GM13976 (cell line): ENCODE measurements at regions not wholly inside any gene's neighbourhood (a gene's known extent, or its start where the extent isn't known, plus 50 kb on each side); places are given as distances from the start of the nearest gene placed in this dataset.

Source experiments
- DNase-seq: peaks from one replicate; pipeline ENCODE4 v3.0.0; 2012; ENCODE audit warnings: low spot score
- in situ Hi-C: fragments of 300-500 bp; cut with MboI; formaldehyde crosslinking; loops from one replicate; pipeline ENCODE4 v1.12.0; 2022; ENCODE audit warnings: low sequenced_read_pairs, mixed read lengths, inconsistent platforms; ENCODE audit not compliant: unreplicated experiment
- TF ChIP-seq, protein P1 (sequence below): IDR thresholded peaks from 2 replicates; pipeline ENCODE4 v1.5.1; 2012; ENCODE audit warnings: borderline replicate concordance, mild to moderate bottlenecking; ENCODE audit not compliant: insufficient read depth; ENCODE audit errors: extremely low read depth, missing control alignments, control extremely low read depth

DNA sequence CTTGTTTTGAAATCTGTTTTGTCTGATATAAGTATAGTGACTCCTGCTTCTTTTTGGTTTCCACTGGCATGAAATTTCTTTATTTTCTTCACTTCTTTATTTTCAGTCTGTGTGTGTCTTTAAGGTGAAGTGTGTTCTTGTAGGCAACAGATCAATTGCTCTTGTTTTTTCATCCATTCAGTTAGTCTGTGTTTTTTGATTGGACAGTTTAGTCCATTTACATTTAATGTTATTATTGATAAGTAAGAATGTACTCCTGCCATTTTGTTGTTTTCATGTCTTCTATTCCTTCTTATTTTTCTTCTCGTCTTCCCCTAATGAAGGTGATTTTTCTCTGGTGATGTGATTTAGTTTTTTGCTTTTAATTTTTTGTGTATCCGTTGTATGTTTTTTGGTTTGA lies 487.7 kb upstream of the PBX1 start:
- in situ Hi-C loops: no loop called here

DNA sequence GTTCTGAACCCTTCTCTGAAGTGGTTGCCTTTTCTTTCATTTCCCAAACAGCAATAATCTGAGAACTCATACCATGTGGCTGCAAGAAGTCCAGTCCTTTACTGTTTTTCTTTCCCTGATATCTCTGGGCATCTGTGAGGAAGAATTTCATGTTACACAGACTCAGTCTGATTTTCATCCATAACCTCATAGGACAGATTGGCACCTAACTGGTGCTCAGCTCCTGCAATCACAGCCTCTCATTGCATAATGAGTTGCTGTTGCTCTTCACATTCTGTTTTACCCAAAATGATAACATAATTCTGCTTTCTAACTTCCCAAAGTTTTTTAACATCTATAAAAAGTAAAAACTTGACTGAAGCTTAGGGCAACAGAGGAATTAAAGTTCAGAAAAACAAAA lies 472.2 kb upstream of the PBX1 start:
- TF ChIP-seq, protein P1, sequence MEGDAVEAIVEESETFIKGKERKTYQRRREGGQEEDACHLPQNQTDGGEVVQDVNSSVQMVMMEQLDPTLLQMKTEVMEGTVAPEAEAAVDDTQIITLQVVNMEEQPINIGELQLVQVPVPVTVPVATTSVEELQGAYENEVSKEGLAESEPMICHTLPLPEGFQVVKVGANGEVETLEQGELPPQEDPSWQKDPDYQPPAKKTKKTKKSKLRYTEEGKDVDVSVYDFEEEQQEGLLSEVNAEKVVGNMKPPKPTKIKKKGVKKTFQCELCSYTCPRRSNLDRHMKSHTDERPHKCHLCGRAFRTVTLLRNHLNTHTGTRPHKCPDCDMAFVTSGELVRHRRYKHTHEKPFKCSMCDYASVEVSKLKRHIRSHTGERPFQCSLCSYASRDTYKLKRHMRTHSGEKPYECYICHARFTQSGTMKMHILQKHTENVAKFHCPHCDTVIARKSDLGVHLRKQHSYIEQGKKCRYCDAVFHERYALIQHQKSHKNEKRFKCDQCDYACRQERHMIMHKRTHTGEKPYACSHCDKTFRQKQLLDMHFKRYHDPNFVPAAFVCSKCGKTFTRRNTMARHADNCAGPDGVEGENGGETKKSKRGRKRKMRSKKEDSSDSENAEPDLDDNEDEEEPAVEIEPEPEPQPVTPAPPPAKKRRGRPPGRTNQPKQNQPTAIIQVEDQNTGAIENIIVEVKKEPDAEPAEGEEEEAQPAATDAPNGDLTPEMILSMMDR: no peak
- no peak for DNase-seq
- in situ Hi-C loops: no loop called here

More for the DNA sequence above, 487.7 kb upstream of the PBX1 start:
- TF ChIP-seq, protein P1: no peak
- no peak for DNase-seq

DNA sequence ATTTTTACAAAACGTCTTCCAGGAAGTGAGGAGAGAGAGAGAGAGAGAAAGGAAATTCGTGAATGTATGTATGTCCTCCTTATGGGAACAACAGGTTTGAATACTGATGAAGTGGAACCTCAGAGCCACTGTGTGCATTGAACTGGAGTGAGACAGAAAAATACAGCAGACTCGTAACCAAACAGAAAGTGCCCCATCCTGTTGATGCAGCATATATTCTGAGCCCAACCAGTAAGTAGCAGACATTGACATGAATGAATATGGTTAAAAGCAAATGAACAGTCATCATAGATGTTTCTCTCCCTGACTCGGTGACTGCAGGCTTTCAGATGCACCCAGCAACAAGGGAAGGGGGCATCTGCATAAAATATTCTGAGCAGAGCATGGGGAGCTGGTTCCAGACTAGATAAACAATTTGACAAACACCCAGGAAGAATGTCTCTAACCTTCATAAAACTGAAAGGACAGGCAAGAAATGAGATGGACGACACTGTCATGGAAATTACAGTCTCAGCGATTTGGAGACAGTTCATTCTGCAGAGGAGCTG lies 471.0 kb upstream of the PBX1 start:
- in situ Hi-C loops: no loop called here
- no peak for DNase-seq
- TF ChIP-seq, protein P1: no peak

DNA sequence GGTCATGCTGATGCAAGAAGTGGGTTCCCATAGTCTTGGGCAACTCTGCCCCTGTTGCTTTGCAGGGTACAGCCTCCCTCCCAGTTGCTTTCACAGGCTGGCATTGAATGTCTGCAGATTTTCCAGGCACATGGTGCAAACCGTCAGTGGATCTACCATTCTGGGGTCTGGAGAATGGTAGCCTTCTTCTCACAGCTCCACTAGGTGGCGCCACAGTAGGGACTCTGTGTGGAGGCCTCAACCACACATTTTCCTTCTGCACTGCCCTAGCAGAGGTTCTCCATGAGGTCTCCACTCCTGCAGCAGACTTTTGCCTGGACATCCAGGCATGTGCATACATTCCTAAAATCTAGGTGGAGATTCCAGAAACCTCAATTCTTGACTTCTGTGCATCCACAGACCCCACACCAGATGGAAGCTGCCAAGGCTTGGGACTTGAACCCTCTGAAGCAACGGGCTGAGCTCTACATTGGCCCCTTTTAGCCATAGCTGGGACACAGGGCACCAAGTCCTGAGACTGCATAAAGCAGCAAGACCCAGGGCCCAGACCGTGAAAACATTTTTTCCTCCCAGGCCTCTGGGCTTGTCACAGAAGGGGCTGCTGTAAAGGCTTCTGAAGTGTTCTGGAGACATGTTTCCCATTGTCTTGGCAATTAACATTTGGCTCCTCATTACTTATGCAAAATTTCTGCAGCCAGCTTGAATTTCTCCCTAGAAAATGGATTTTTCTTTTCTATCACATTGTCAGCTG lies 466.2 kb upstream of the PBX1 start:
- TF ChIP-seq, protein P1: no peak
- DNase-seq: no peak
- in situ Hi-C loops: no loop called here

- TF ChIP-seq, protein P1: no peak
- no peak for DNase-seq
- in situ Hi-C loops: no loop called here
Observed at GRCh38 chr1:164093543-164093942, 465.4 kb upstream of the PBX1 start.

DNA sequence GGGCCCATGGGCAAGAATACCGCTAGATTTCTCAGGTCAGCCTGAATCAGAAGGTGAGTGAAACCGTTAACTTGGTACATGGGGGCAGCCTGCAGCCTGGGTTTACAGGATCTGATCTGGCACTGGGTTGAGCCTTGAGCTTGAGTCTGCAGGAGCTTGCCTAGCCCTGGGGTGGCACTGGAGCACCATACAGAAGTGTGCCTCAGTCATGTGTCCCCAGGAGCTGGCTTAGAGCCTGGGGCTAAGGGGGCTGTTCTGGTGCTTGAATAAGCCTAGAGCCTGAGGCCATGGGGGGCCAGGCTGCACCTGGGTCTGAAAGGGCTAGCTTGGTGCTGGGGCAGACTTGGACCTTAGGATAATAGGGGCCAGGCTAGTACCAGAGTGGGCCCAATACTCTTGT lies 457.2 kb upstream of the PBX1 start:
- TF ChIP-seq, protein P1: no peak
- no peak for DNase-seq
- in situ Hi-C loops: no loop called here
